Esophagus muscularis mucosa (tissue), 4 donors: ENCODE measurements at regions not wholly inside any gene's neighbourhood (a gene's known extent, or its start where the extent isn't known, plus 50 kb on each side); places are given as distances from the start of the nearest gene placed in this dataset.
"Not testable (repeated sequence)": the region's sequence is repeated elsewhere in the genome, so short reads cannot be mapped to it uniquely, and the experiment has no call there.

ENCODE experiments used
- DNase-seq: peaks from one replicate; pipeline ENCODE4 v3.0.0-alpha.2; 2017; ENCODE audit errors: extremely low spot score
- H3K27ac ChIP-seq, 4 donors: fragments of 200-600 bp; sonication (generic); replicated peaks in 1 of 4; 1 replicate in 3 of 4; 2 replicates in 1 of 4; pipeline ENCODE4 v1.5.1; 2016 to 2019; ENCODE audit warnings: mild to moderate bottlenecking in 1 of 4
- H3K27me3 ChIP-seq, 4 donors: fragments of 200-600 bp; sonication (generic); one replicate each; pipeline versions ENCODE4 v1.5.1 to v1.6.0; 2016 to 2019
- H3K36me3 ChIP-seq, 4 donors: fragments of 200-600 bp; sonication (generic); one replicate each; pipeline ENCODE4 v1.5.1; 2016 to 2019
- H3K4me1 ChIP-seq, 4 donors: fragments of 200-600 bp; sonication (generic); one replicate each; pipeline ENCODE4 v1.5.1; 2016 to 2019
- H3K4me3 ChIP-seq, 4 donors: fragments of 200-600 bp; sonication (generic); 1 replicate in 2 of 4; 2 replicates in 2 of 4; pipeline ENCODE4 v1.5.1; 2016 to 2019; ENCODE audit warnings: mild to moderate bottlenecking in 4 of 4, moderate library complexity in 1 of 4
- H3K9me3 ChIP-seq, 4 donors: fragments of 200-600 bp; sonication (generic); 1 replicate in 3 of 4; 2 replicates in 1 of 4; pipeline ENCODE4 v1.5.1; 2016 to 2019
- CTCF ChIP-seq, 3 experiments: fragments of 200-600 bp in 2 of 3; fragments of 450-650 bp in 1 of 3; sonication (generic) in 2 of 3; IDR thresholded peaks; one replicate each; pipeline ENCODE4 v1.5.1; 2017 to 2019; ENCODE audit warnings: antibody characterized with exemption in 3 of 3, mild to moderate bottlenecking in 2 of 3, moderate library complexity in 1 of 3
- EP300 ChIP-seq: sonication (generic); formaldehyde crosslinking; IDR thresholded peaks from one replicate; pipeline ENCODE4 v1.6.1; 2017; ENCODE audit warnings: antibody characterized with exemption
- POLR2A ChIP-seq: fragments of 450-650 bp; IDR thresholded peaks from one replicate; pipeline ENCODE4 v1.6.1; 2017; ENCODE audit warnings: antibody characterized with exemption, moderate library complexity, mild to moderate bottlenecking, low read depth
- POLR2AphosphoS5 ChIP-seq, 2 donors: sonication (generic); formaldehyde crosslinking; IDR thresholded peaks; one replicate each; pipeline ENCODE4 v1.6.1; 2017; ENCODE audit warnings: antibody characterized with exemption in 2 of 2
- WGBS: methylation state at CpG from one replicate; pipeline ENCODE4 v1.1.5; 2018; 5-methylcytosine and 5-hydroxymethylcytosine counted together
- intact Hi-C: fragments of 100-400 bp; cut with DNase I; formaldehyde crosslinking; loops from one replicate; pipeline ENCODE4 v1.15.1; 2023

GRCh38 chr15:67930720-67931119 is 90.9 kb upstream of the RNU6-1 start:
- no peaks in the 10 kb centered on the region for H3K9me3 ChIP-seq
- no peaks in the 10 kb centered on the region for H3K36me3 ChIP-seq
- no peak for DNase-seq
- TF ChIP-seq POLR2A (no peak), POLR2AphosphoS5 (IDR thresholded peaks at IDR 0.05) (no peak), EP300 (no peak), CTCF (IDR thresholded peaks at IDR 0.05) (no peak)
- 100% methylated on average over 2 of the region's 2 CpGs for WGBS
- intact Hi-C loops: no loop called here
- peaks cover 22 to 56% (median 32%) of the 10 kb centered on the region in 4 donors for H3K4me1 ChIP-seq
- no peaks in the 10 kb centered on the region for H3K27me3 ChIP-seq
- H3K27ac ChIP-seq: peak overlapping the region in 1 of 4 donors; percentile 52
- no peak overlapping the region for H3K4me3 ChIP-seq

- intact Hi-C loops: no loop called here
- Histone ChIP-seq H3K4me1 (peaks cover 19 to 45% (median 24%) of the 10 kb centered on the region in 4 donors), H3K36me3 (no peaks in the 10 kb centered on the region), H3K27ac (no peak overlapping the region), H3K27me3 (no peaks in the 10 kb centered on the region), H3K9me3 (no peaks in the 10 kb centered on the region), H3K4me3 (no peak overlapping the region)
- no peak for TF ChIP-seq CTCF (IDR thresholded peaks at IDR 0.05)
- no peak for TF ChIP-seq POLR2AphosphoS5 (IDR thresholded peaks at IDR 0.05)
- no peak for TF ChIP-seq EP300
- no peak for TF ChIP-seq POLR2A
- no peak for DNase-seq
- WGBS: 93% methylated on average over 3 of the region's 3 CpGs
Observed at GRCh38 chr15:67931861-67932260, 92.0 kb upstream of the RNU6-1 start.

- H3K27me3 ChIP-seq, DNase-seq, H3K27ac ChIP-seq, H3K4me3 ChIP-seq, intact Hi-C loops, H3K9me3 ChIP-seq, H3K36me3 ChIP-seq: not testable (repeated sequence)
- H3K4me1 ChIP-seq: peaks cover 0 to 29% (median 5%) of the 10 kb centered on the region in 4 donors
- 81% methylated on average over 3 of the region's 3 CpGs for WGBS
Observed at GRCh38 chr15:67934126-67934525, 94.3 kb upstream of the RNU6-1 start.

GRCh38 chr15:67935244-67935643 is 95.4 kb upstream of the RNU6-1 start:
- TF ChIP-seq POLR2A: no peak
- TF ChIP-seq EP300: no peak
- TF ChIP-seq CTCF (IDR thresholded peaks at IDR 0.05): no peak
- no peak for TF ChIP-seq POLR2AphosphoS5 (IDR thresholded peaks at IDR 0.05)
- DNase-seq: no peak
- H3K4me1 ChIP-seq: peaks cover 0 to 20% (median 2%) of the 10 kb centered on the region in 4 donors
- no peaks in the 10 kb centered on the region for H3K9me3 ChIP-seq
- intact Hi-C loops: no loop called here
- no peaks in the 10 kb centered on the region for H3K27me3 ChIP-seq
- no peak overlapping the region for H3K4me3 ChIP-seq
- no peak overlapping the region for H3K27ac ChIP-seq
- no peaks in the 10 kb centered on the region for H3K36me3 ChIP-seq

- H3K27me3 ChIP-seq: no peaks in the 10 kb centered on the region
- no peaks in the 10 kb centered on the region for H3K36me3 ChIP-seq
- no peaks in the 10 kb centered on the region for H3K9me3 ChIP-seq
- H3K27ac ChIP-seq: no peak overlapping the region
- WGBS: 92% methylated on average over 5 of the region's 5 CpGs
- intact Hi-C loops: no loop called here
- H3K4me3 ChIP-seq: no peak overlapping the region
- H3K4me1 ChIP-seq: peaks cover under 1 to 12% (median 2%) of the 10 kb centered on the region in 4 donors
- peak; percentile 31 for DNase-seq
- TF ChIP-seq EP300 (no peak), POLR2A (no peak), POLR2AphosphoS5 (IDR thresholded peaks at IDR 0.05) (no peak), CTCF (IDR thresholded peaks at IDR 0.05) (no peak)
Observed at GRCh38 chr15:67936258-67936657, 96.4 kb upstream of the RNU6-1 start.
